LNCAP (cell line): ENCODE measurements at regions not wholly inside any gene's neighbourhood (a gene's known extent, or its start where the extent isn't known, plus 50 kb on each side); places are given as distances from the start of the nearest gene placed in this dataset.

Experiments used
- CTCF ChIP-seq: fragments of 450-650 bp; IDR thresholded peaks from 2 replicates; pipeline ENCODE4 v1.5.1; 2017; ENCODE audit warnings: mild to moderate bottlenecking

- TF ChIP-seq CTCF = no peak
Measured at GRCh38 chr14:22479132-22479531, 109.9 kb downstream of the DAD1 start.

GRCh38 chr14:22478670-22479069, 110.4 kb downstream of the DAD1 start:
- no peak for TF ChIP-seq CTCF

GRCh38 chr14:22478247-22478646, 110.8 kb downstream of the DAD1 start:
- no peak for TF ChIP-seq CTCF

- TF ChIP-seq CTCF = no peak
Measured at GRCh38 chr14:22477569-22478194, 111.3 kb downstream of the DAD1 start.

- no peak for TF ChIP-seq CTCF
Measured at GRCh38 chr14:22476887-22477286, 112.1 kb downstream of the DAD1 start.

- TF ChIP-seq CTCF = no peak
Measured at GRCh38 chr14:22476005-22476751, 112.8 kb downstream of the DAD1 start.

- no peak for TF ChIP-seq CTCF
Measured at GRCh38 chr14:22475381-22475780, 113.6 kb downstream of the DAD1 start.
